ENCODE measurements at regions not wholly inside any gene's neighbourhood (a gene's known extent, or its start where the extent isn't known, plus 50 kb on each side); places are given as distances from the start of the nearest gene placed in this dataset.

DNA sequence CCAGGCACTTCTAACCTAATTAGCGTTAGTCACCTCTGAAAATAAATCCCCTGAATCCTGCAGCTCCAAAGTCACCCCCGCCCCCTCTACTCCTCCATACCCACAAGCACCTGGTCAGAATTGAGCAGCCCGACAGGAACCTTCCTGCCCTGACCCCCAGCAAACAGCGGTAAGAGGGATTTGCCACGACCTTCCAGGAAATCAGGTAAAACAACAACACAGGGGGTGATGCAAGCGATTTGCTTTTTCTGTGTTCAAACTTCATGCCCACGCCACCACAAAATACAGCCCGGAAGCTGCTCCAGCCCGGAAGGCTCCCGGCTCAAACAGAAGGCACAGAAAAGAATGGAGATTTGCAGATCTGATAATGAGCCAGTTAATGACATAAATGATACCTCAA lies 367.1 kb downstream of the GPD2 start:
- DNase-seq = no peak
- Histone ChIP-seq H3K36me3 (ENCODE audit: control insufficient read depth, insufficient read depth, low read length) (no peaks in the 10 kb centered on the region), H3K4me3 (ENCODE audit: low read depth, low read length) (no peak overlapping the region), H3K9me3 (no peaks in the 10 kb centered on the region), H3K27me3 (replicated peaks; ENCODE audit: control insufficient read depth, insufficient read depth, low read length) (no peaks in the 10 kb centered on the region), H3K4me1 (no peaks in the 10 kb centered on the region)
- H3K4me3 Mint-ChIP-seq (ENCODE audit: unreplicated experiment) = no peak overlapping the region
- H3K4me1 Mint-ChIP-seq (ENCODE audit: low read depth, unreplicated experiment) = no peaks in the 10 kb centered on the region
- intact Hi-C loops (cut with micrococcal nuclease; ENCODE audit: unreplicated experiment) = no loop called here
- CTCF ChIA-PET = no interaction called here
- no peaks in the 10 kb centered on the region for H3K9me3 Mint-ChIP-seq (ENCODE audit: unreplicated experiment)
- POLR2A ChIA-PET = no interaction called here
- H3K27ac Mint-ChIP-seq (ENCODE audit: unreplicated experiment) = no peak overlapping the region
- no peaks in the 10 kb centered on the region for H3K36me3 Mint-ChIP-seq (ENCODE audit: insufficient read depth, unreplicated experiment)
- no TSS peak for BruUV-seq (replicated peaks)
- no peaks in the 10 kb centered on the region for H3K27me3 Mint-ChIP-seq (ENCODE audit: insufficient read depth, unreplicated experiment)
- TF ChIP-seq, protein P1, sequence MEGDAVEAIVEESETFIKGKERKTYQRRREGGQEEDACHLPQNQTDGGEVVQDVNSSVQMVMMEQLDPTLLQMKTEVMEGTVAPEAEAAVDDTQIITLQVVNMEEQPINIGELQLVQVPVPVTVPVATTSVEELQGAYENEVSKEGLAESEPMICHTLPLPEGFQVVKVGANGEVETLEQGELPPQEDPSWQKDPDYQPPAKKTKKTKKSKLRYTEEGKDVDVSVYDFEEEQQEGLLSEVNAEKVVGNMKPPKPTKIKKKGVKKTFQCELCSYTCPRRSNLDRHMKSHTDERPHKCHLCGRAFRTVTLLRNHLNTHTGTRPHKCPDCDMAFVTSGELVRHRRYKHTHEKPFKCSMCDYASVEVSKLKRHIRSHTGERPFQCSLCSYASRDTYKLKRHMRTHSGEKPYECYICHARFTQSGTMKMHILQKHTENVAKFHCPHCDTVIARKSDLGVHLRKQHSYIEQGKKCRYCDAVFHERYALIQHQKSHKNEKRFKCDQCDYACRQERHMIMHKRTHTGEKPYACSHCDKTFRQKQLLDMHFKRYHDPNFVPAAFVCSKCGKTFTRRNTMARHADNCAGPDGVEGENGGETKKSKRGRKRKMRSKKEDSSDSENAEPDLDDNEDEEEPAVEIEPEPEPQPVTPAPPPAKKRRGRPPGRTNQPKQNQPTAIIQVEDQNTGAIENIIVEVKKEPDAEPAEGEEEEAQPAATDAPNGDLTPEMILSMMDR (IDR thresholded peaks at IDR 0.05; ENCODE audit: insufficient read depth in 1 of 2, low read depth in 1 of 2, low read length in 1 of 2, severe bottlenecking in 1 of 2, unreplicated experiment in 1 of 2) = no peak

GRCh38 chr2:156803967-156804366 lies 367.8 kb downstream of the GPD2 start:
- intact Hi-C loops (cut with micrococcal nuclease; ENCODE audit: unreplicated experiment) = no loop called here
- Histone ChIP-seq H3K36me3 (ENCODE audit: control insufficient read depth, insufficient read depth, low read length) (no peaks in the 10 kb centered on the region), H3K4me1 (no peaks in the 10 kb centered on the region), H3K27me3 (replicated peaks; ENCODE audit: control insufficient read depth, insufficient read depth, low read length) (no peaks in the 10 kb centered on the region), H3K9me3 (no peaks in the 10 kb centered on the region), H3K4me3 (ENCODE audit: low read depth, low read length) (no peak overlapping the region)
- BruUV-seq (replicated peaks) = no TSS peak
- ChIA-PET CTCF (no interaction called here), POLR2A (no interaction called here)
- Mint-ChIP-seq H3K4me1 (ENCODE audit: low read depth, unreplicated experiment) (no peaks in the 10 kb centered on the region), H3K36me3 (ENCODE audit: insufficient read depth, unreplicated experiment) (no peaks in the 10 kb centered on the region), H3K27me3 (ENCODE audit: insufficient read depth, unreplicated experiment) (no peaks in the 10 kb centered on the region), H3K4me3 (ENCODE audit: unreplicated experiment) (no peak overlapping the region), H3K9me3 (ENCODE audit: unreplicated experiment) (no peaks in the 10 kb centered on the region), H3K27ac (ENCODE audit: unreplicated experiment) (no peak overlapping the region)
- TF ChIP-seq, protein P1 (IDR thresholded peaks at IDR 0.05; ENCODE audit: insufficient read depth in 1 of 2, low read depth in 1 of 2, low read length in 1 of 2, severe bottlenecking in 1 of 2, unreplicated experiment in 1 of 2) = no peak
- DNase-seq = no peak

GRCh38 chr2:156810094-156810493 lies 373.9 kb downstream of the GPD2 start:
- Histone ChIP-seq H3K4me3 (ENCODE audit: low read depth, low read length) (no peak overlapping the region), H3K4me1 (no peaks in the 10 kb centered on the region), H3K9me3 (no peaks in the 10 kb centered on the region), H3K27me3 (replicated peaks; ENCODE audit: control insufficient read depth, insufficient read depth, low read length) (no peaks in the 10 kb centered on the region), H3K36me3 (ENCODE audit: control insufficient read depth, insufficient read depth, low read length) (no peaks in the 10 kb centered on the region)
- no peaks in the 10 kb centered on the region for H3K36me3 Mint-ChIP-seq (ENCODE audit: insufficient read depth, unreplicated experiment)
- intact Hi-C loops (cut with micrococcal nuclease; ENCODE audit: unreplicated experiment) = no loop called here
- TF ChIP-seq, protein P1 (IDR thresholded peaks at IDR 0.05; ENCODE audit: insufficient read depth in 1 of 2, low read depth in 1 of 2, low read length in 1 of 2, severe bottlenecking in 1 of 2, unreplicated experiment in 1 of 2) = no peak
- H3K9me3 Mint-ChIP-seq (ENCODE audit: unreplicated experiment) = no peaks in the 10 kb centered on the region
- peaks cover 3% of the 10 kb centered on the region for H3K27me3 Mint-ChIP-seq (ENCODE audit: insufficient read depth, unreplicated experiment)
- H3K4me1 Mint-ChIP-seq (ENCODE audit: low read depth, unreplicated experiment) = no peaks in the 10 kb centered on the region
- no TSS peak for BruUV-seq (replicated peaks)
- CTCF ChIA-PET = no interaction called here
- POLR2A ChIA-PET = no interaction called here
- no peak overlapping the region for H3K4me3 Mint-ChIP-seq (ENCODE audit: unreplicated experiment)
- H3K27ac Mint-ChIP-seq (ENCODE audit: unreplicated experiment) = no peak overlapping the region
- DNase-seq = no peak

Measured in Caco-2 (cell line).